CD4-positive, CD25-positive, alpha-beta regulatory T cell (primary cell): ENCODE measurements at regions not wholly inside any gene's neighbourhood (a gene's known extent, or its start where the extent isn't known, plus 50 kb on each side); places are given as distances from the start of the nearest gene placed in this dataset.

ENCODE experiments used
- ATAC-seq, 2 donors: fragments of 150-1000 bp; cut with Tn5 transposase; one replicate each; pipeline ENCODE4 v1.10.0; 2021; ENCODE audit warnings: low read depth in 2 of 2, moderate number of reproducible peaks in 2 of 2, moderate library complexity in 1 of 2
- DNase-seq, 3 donors: peaks; one replicate each; pipeline versions ENCODE4 v3.0.0 to v3.0.0-alpha.2; 2012 to 2022; ENCODE audit warnings: mixed read lengths in 1 of 3
- H3K27ac ChIP-seq: one replicate; pipeline ENCODE4 v1.7.0; 2013; ENCODE audit warnings: mild to moderate bottlenecking, low read length; ENCODE audit not compliant: insufficient read depth, poor library complexity, severe bottlenecking
- H3K27me3 ChIP-seq: one replicate; pipeline ENCODE4 v1.7.0; 2013; ENCODE audit warnings: low read length; ENCODE audit not compliant: control insufficient read depth, insufficient read depth
- H3K36me3 ChIP-seq: one replicate; pipeline ENCODE4 v1.7.0; 2013; ENCODE audit warnings: mild to moderate bottlenecking, low read length, moderate library complexity; ENCODE audit not compliant: control insufficient read depth, insufficient read depth
- H3K4me1 ChIP-seq: 2 replicates; pipeline ENCODE4 v1.7.0; 2013; ENCODE audit warnings: mild to moderate bottlenecking, low read length; ENCODE audit not compliant: insufficient read depth, control insufficient read depth, poor library complexity, severe bottlenecking
- H3K4me3 ChIP-seq: one replicate; pipeline ENCODE4 v1.7.0; 2013; ENCODE audit warnings: low read depth, mild to moderate bottlenecking, low read length, moderate library complexity
- H3K9me3 ChIP-seq, 2 experiments: 1 replicate in 1 of 2; 2 replicates in 1 of 2; pipeline ENCODE4 v1.7.0; 2013; ENCODE audit warnings: low read length in 2 of 2, mild to moderate bottlenecking in 1 of 2, moderate library complexity in 1 of 2; ENCODE audit not compliant: control insufficient read depth in 2 of 2
- H3K27ac Mint-ChIP-seq, 3 donors: one replicate each; pipeline ENCODE4 v1.8.0; 2020 to 2022; ENCODE audit warnings: mild to moderate bottlenecking in 3 of 3, mixed read lengths in 3 of 3, moderate library complexity in 2 of 3
- H3K27me3 Mint-ChIP-seq: one replicate; pipeline ENCODE4 v1.8.0; 2022; ENCODE audit warnings: mild to moderate bottlenecking, mixed read lengths
- H3K36me3 Mint-ChIP-seq: one replicate; pipeline ENCODE4 v1.8.0; 2020; ENCODE audit warnings: mixed read lengths
- H3K4me1 Mint-ChIP-seq, 4 donors: one replicate each; pipeline ENCODE4 v1.8.0; 2020 to 2022; ENCODE audit warnings: mixed read lengths in 4 of 4, mild to moderate bottlenecking in 1 of 4
- H3K4me3 Mint-ChIP-seq, 4 donors: one replicate each; pipeline ENCODE4 v1.8.0; 2020 to 2022; ENCODE audit warnings: mild to moderate bottlenecking in 4 of 4, mixed read lengths in 4 of 4, moderate library complexity in 3 of 4
- H3K9me3 Mint-ChIP-seq, 7 donors: one replicate each; pipeline ENCODE4 v1.8.0; 2020 to 2022; ENCODE audit warnings: mixed read lengths in 7 of 7, mild to moderate bottlenecking in 3 of 7, moderate library complexity in 2 of 7

GRCh38 chr1:8217011-8217711 lies 100.8 kb upstream of the SLC45A1 start:
- DNase-seq, result peak in 2 of 3 donors; percentile 5 to 24
- Histone ChIP-seq H3K27ac (no peak overlapping the region), H3K9me3 (no peaks in the 10 kb centered on the region), H3K4me1 (peaks cover 9% of the 10 kb centered on the region), H3K4me3 (no peak overlapping the region), H3K27me3 (peaks cover 8% of the 10 kb centered on the region), H3K36me3 (no peaks in the 10 kb centered on the region)
- Mint-ChIP-seq H3K9me3 (no peaks in the 10 kb centered on the region), H3K36me3 (no peaks in the 10 kb centered on the region), H3K4me3 (peak overlapping the region; percentile 43 to 94 (median 79)), H3K4me1 (peaks cover 0 to 18% (median 5%) of the 10 kb centered on the region in 4 donors), H3K27me3 (peaks cover 71% of the 10 kb centered on the region), H3K27ac (peak overlapping the region in 1 of 3 donors; percentile 86)
- ATAC-seq, result peak in 1 of 2 donors; percentile 24

GRCh38 chr1:8216005-8216404 lies 101.9 kb upstream of the SLC45A1 start:
- H3K27me3 Mint-ChIP-seq, result peaks cover 73% of the 10 kb centered on the region
- peak overlapping the region in 2 of 3 donors; percentile 51 to 68 for H3K27ac Mint-ChIP-seq

GRCh38 chr1:8214501-8215173 lies 103.3 kb upstream of the SLC45A1 start:
- H3K27ac ChIP-seq, result no peak overlapping the region
- Mint-ChIP-seq H3K9me3 (peaks cover 0 to 2% (median 0%) of the 10 kb centered on the region in 7 donors), H3K27me3 (peaks cover 69% of the 10 kb centered on the region), H3K4me1 (peaks cover 0 to 25% (median 9%) of the 10 kb centered on the region in 4 donors), H3K36me3 (no peaks in the 10 kb centered on the region), H3K4me3 (no peak overlapping the region), H3K27ac (no peak overlapping the region)
- peaks cover 12% of the 10 kb centered on the region for H3K27me3 ChIP-seq
- no peak for ATAC-seq
- no peak for DNase-seq
- no peaks in the 10 kb centered on the region for H3K36me3 ChIP-seq
- no peak overlapping the region for H3K4me3 ChIP-seq
- peaks cover 9% of the 10 kb centered on the region for H3K4me1 ChIP-seq
- no peaks in the 10 kb centered on the region for H3K9me3 ChIP-seq

More at GRCh38 chr1:8216005-8216404, 101.9 kb upstream of the SLC45A1 start:
- peaks cover 12% of the 10 kb centered on the region for H3K27me3 ChIP-seq
- no peak for ATAC-seq
- no peak overlapping the region for H3K27ac ChIP-seq
- peaks cover 0 to 25% (median 7%) of the 10 kb centered on the region in 4 donors for H3K4me1 Mint-ChIP-seq
- H3K4me3 ChIP-seq, result no peak overlapping the region
- H3K4me1 ChIP-seq, result peaks cover 9% of the 10 kb centered on the region
- H3K4me3 Mint-ChIP-seq, result peak overlapping the region in 3 of 4 donors; percentile 60 to 84 (median 72)
- H3K36me3 ChIP-seq, result no peaks in the 10 kb centered on the region
- H3K36me3 Mint-ChIP-seq, result no peaks in the 10 kb centered on the region
- H3K9me3 Mint-ChIP-seq, result no peaks in the 10 kb centered on the region
- DNase-seq, result no peak
- no peaks in the 10 kb centered on the region for H3K9me3 ChIP-seq

GRCh38 chr1:8213676-8214075 lies 104.2 kb upstream of the SLC45A1 start:
- peaks cover 9% of the 10 kb centered on the region for H3K4me1 ChIP-seq
- H3K27me3 ChIP-seq, result peaks cover 9% of the 10 kb centered on the region
- Mint-ChIP-seq H3K27ac (no peak overlapping the region), H3K9me3 (peaks cover 0 to 2% (median 0%) of the 10 kb centered on the region in 7 donors), H3K4me1 (peaks cover 0 to 25% (median 9%) of the 10 kb centered on the region in 4 donors), H3K27me3 (peaks cover 61% of the 10 kb centered on the region), H3K36me3 (no peaks in the 10 kb centered on the region), H3K4me3 (no peak overlapping the region)
- H3K27ac ChIP-seq, result no peak overlapping the region
- H3K9me3 ChIP-seq, result no peaks in the 10 kb centered on the region
- no peak for ATAC-seq
- H3K4me3 ChIP-seq, result no peak overlapping the region
- DNase-seq, result no peak
- H3K36me3 ChIP-seq, result no peaks in the 10 kb centered on the region

GRCh38 chr1:8213136-8213535 lies 104.8 kb upstream of the SLC45A1 start:
- Mint-ChIP-seq H3K4me1 (peaks cover 0 to 25% (median 9%) of the 10 kb centered on the region in 4 donors), H3K27ac (no peak overlapping the region), H3K27me3 (peaks cover 56% of the 10 kb centered on the region), H3K36me3 (no peaks in the 10 kb centered on the region), H3K4me3 (no peak overlapping the region), H3K9me3 (peaks cover 0 to 2% (median 0%) of the 10 kb centered on the region in 7 donors)
- H3K36me3 ChIP-seq, result no peaks in the 10 kb centered on the region
- peaks cover 6% of the 10 kb centered on the region for H3K27me3 ChIP-seq
- peaks cover 9% of the 10 kb centered on the region for H3K4me1 ChIP-seq
- DNase-seq (no peak), ATAC-seq (no peak)
- no peak overlapping the region for H3K4me3 ChIP-seq
- no peaks in the 10 kb centered on the region for H3K9me3 ChIP-seq
- H3K27ac ChIP-seq, result no peak overlapping the region

- no peak for DNase-seq
- H3K9me3 ChIP-seq, result no peaks in the 10 kb centered on the region
- H3K4me1 Mint-ChIP-seq, result peaks cover 0 to 22% (median 9%) of the 10 kb centered on the region in 4 donors
- H3K27me3 Mint-ChIP-seq, result peaks cover 52% of the 10 kb centered on the region
- peak overlapping the region in 1 of 3 donors; percentile 20 for H3K27ac Mint-ChIP-seq
- peaks cover 0 to 2% (median 0%) of the 10 kb centered on the region in 7 donors for H3K9me3 Mint-ChIP-seq
- H3K4me3 Mint-ChIP-seq, result no peak overlapping the region
- H3K36me3 ChIP-seq, result no peaks in the 10 kb centered on the region
- H3K36me3 Mint-ChIP-seq, result no peaks in the 10 kb centered on the region
- no peak for ATAC-seq
- peaks cover 6% of the 10 kb centered on the region for H3K27me3 ChIP-seq
- no peak overlapping the region for H3K4me3 ChIP-seq
- H3K27ac ChIP-seq, result no peak overlapping the region
- H3K4me1 ChIP-seq, result peaks cover 6% of the 10 kb centered on the region
Measured at GRCh38 chr1:8212580-8213031, 105.3 kb upstream of the SLC45A1 start.

- peaks cover 6% of the 10 kb centered on the region for H3K27me3 ChIP-seq
- no peak overlapping the region for H3K4me3 Mint-ChIP-seq
Measured at GRCh38 chr1:8211883-8212579, 105.9 kb upstream of the SLC45A1 start.

More at GRCh38 chr1:8211883-8212579, 105.9 kb upstream of the SLC45A1 start:
- Histone ChIP-seq H3K36me3 (no peaks in the 10 kb centered on the region), H3K9me3 (no peaks in the 10 kb centered on the region), H3K4me3 (no peak overlapping the region), H3K27ac (no peak overlapping the region), H3K4me1 (peaks cover under 1% of the 10 kb centered on the region)
- Mint-ChIP-seq H3K9me3 (peaks cover 0 to 2% (median 0%) of the 10 kb centered on the region in 7 donors), H3K4me1 (peaks cover 0 to 20% (median 9%) of the 10 kb centered on the region in 4 donors), H3K27me3 (peaks cover 52% of the 10 kb centered on the region), H3K36me3 (no peaks in the 10 kb centered on the region), H3K27ac (peak overlapping the region in 1 of 3 donors; percentile 15)
- ATAC-seq (no peak), DNase-seq (no peak)
